WERI-Rb-1 (cell line): ENCODE measurements at regions not wholly inside any gene's neighbourhood (a gene's known extent, or its start where the extent isn't known, plus 50 kb on each side); places are given as distances from the start of the nearest gene placed in this dataset.

Source experiments
- DNase-seq: peaks from one replicate; pipeline ENCODE4 v3.0.0-alpha.2; 2020
- H3K27ac ChIP-seq: fragments of 250-450 bp; sonication (Bioruptor Pico); 2 replicates; pipeline ENCODE4 v1.5.1; 2020; ENCODE audit warnings: mild to moderate bottlenecking, moderate library complexity
- H3K27me3 ChIP-seq: fragments of 250-450 bp; sonication (Bioruptor Pico); 2 replicates; pipeline ENCODE4 v1.5.1; 2021; ENCODE audit warnings: mild to moderate bottlenecking, low read depth, moderate library complexity; ENCODE audit not compliant: insufficient read depth, severe bottlenecking
- H3K36me3 ChIP-seq: fragments of 250-450 bp; sonication (Bioruptor Pico); 2 replicates; pipeline ENCODE4 v1.5.1; 2020; ENCODE audit warnings: mild to moderate bottlenecking, moderate library complexity
- H3K4me3 ChIP-seq: 2 replicates; pipeline ENCODE4 v1.5.1; 2011; ENCODE audit warnings: low read depth, mild to moderate bottlenecking, control low read depth, low read length
- H3K9me3 ChIP-seq: fragments of 250-450 bp; sonication (Bioruptor Pico); 2 replicates; pipeline ENCODE4 v1.5.1; 2021; ENCODE audit warnings: mild to moderate bottlenecking, moderate library complexity; ENCODE audit not compliant: severe bottlenecking
- TF ChIP-seq, protein P1 (sequence below): IDR thresholded peaks from 2 replicates; pipeline ENCODE4 v1.5.1; 2011; ENCODE audit warnings: low read depth, mild to moderate bottlenecking, control low read depth, inconsistent platforms, low read length

DNA sequence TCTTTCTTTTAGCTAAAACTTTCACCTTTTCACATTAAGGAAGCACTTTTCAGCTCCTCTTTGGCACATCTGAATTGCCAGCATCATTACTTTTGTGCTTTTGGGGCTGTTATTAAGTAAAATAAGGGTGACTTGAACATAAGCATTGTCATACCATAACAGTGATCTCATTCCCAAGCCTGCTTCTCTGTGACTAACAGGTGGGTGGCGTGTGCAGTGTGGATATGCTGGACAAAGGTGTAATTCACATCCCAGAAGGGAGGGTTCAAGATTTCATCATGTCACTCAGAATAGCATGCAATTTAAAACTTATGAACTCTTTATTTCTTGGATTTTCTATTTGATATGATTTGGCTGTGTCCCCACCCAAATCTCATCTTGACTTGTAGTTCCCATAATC lies 517.4 kb upstream of the MKI67 start:
- H3K9me3 ChIP-seq: no peaks in the 10 kb centered on the region
- H3K27ac ChIP-seq: no peak overlapping the region
- DNase-seq: no peak
- H3K4me3 ChIP-seq: no peak overlapping the region
- TF ChIP-seq, protein P1, sequence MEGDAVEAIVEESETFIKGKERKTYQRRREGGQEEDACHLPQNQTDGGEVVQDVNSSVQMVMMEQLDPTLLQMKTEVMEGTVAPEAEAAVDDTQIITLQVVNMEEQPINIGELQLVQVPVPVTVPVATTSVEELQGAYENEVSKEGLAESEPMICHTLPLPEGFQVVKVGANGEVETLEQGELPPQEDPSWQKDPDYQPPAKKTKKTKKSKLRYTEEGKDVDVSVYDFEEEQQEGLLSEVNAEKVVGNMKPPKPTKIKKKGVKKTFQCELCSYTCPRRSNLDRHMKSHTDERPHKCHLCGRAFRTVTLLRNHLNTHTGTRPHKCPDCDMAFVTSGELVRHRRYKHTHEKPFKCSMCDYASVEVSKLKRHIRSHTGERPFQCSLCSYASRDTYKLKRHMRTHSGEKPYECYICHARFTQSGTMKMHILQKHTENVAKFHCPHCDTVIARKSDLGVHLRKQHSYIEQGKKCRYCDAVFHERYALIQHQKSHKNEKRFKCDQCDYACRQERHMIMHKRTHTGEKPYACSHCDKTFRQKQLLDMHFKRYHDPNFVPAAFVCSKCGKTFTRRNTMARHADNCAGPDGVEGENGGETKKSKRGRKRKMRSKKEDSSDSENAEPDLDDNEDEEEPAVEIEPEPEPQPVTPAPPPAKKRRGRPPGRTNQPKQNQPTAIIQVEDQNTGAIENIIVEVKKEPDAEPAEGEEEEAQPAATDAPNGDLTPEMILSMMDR: no peak
- H3K36me3 ChIP-seq: no peaks in the 10 kb centered on the region
- no peaks in the 10 kb centered on the region for H3K27me3 ChIP-seq

- DNase-seq: no peak
- Histone ChIP-seq H3K27me3 (no peaks in the 10 kb centered on the region), H3K36me3 (no peaks in the 10 kb centered on the region), H3K9me3 (no peaks in the 10 kb centered on the region), H3K4me3 (no peak overlapping the region), H3K27ac (no peak overlapping the region)
- TF ChIP-seq, protein P1: no peak
Measured at GRCh38 chr10:128645486-128645885, 519.3 kb upstream of the MKI67 start.

DNA sequence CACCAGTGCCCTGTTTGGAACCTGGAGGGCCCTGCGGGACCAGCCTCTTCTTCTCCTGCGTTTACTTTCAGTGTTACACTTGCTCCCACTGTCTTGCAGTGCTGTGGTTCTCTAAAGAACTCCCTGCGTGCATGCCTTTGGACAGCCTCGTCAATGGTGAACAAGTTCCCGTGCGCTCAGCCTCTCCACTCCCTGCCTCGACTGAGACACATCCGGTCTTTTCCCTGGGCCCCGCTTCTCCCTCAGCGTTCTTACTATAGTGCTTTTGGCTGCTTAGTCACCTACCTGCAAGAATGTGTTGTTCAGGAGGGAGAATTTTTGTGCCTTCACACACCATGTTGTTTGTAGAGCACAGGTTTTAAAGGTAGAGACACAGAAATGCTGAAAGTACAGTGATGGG lies 520.7 kb upstream of the MKI67 start:
- H3K27ac ChIP-seq: no peak overlapping the region
- H3K9me3 ChIP-seq: no peaks in the 10 kb centered on the region
- TF ChIP-seq, protein P1: no peak
- no peaks in the 10 kb centered on the region for H3K27me3 ChIP-seq
- H3K4me3 ChIP-seq: no peak overlapping the region
- DNase-seq: no peak
- H3K36me3 ChIP-seq: no peaks in the 10 kb centered on the region

DNA sequence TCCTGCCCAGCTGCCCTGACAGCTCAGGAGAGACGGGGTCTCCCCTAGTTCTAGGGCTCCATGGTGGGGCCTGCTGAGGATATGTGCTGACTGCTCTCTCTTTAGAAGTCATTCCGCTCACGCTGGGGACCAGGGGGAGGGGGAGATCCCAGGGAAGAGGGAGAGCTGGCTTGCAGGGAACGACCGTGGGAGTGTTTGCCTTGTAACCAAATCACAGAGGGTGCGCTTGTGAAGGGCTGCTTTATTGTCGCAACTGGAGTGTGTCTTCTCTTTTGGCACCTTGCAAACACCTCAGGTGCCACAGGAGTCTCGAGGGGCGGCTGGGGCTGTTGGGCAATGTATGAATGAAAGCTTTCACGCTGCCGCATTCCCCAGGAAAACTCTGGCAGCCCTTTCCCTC lies 531.3 kb upstream of the MKI67 start:
- H3K9me3 ChIP-seq: no peaks in the 10 kb centered on the region
- no peak overlapping the region for H3K27ac ChIP-seq
- TF ChIP-seq, protein P1: no peak
- H3K4me3 ChIP-seq: no peak overlapping the region
- no peaks in the 10 kb centered on the region for H3K36me3 ChIP-seq
- no peak for DNase-seq
- no peaks in the 10 kb centered on the region for H3K27me3 ChIP-seq

- Histone ChIP-seq H3K4me3 (no peak overlapping the region), H3K9me3 (no peaks in the 10 kb centered on the region), H3K27ac (no peak overlapping the region), H3K27me3 (no peaks in the 10 kb centered on the region), H3K36me3 (no peaks in the 10 kb centered on the region)
- DNase-seq: no peak
- TF ChIP-seq, protein P1: no peak
Measured at GRCh38 chr10:128660726-128661125, 534.5 kb upstream of the MKI67 start.

DNA sequence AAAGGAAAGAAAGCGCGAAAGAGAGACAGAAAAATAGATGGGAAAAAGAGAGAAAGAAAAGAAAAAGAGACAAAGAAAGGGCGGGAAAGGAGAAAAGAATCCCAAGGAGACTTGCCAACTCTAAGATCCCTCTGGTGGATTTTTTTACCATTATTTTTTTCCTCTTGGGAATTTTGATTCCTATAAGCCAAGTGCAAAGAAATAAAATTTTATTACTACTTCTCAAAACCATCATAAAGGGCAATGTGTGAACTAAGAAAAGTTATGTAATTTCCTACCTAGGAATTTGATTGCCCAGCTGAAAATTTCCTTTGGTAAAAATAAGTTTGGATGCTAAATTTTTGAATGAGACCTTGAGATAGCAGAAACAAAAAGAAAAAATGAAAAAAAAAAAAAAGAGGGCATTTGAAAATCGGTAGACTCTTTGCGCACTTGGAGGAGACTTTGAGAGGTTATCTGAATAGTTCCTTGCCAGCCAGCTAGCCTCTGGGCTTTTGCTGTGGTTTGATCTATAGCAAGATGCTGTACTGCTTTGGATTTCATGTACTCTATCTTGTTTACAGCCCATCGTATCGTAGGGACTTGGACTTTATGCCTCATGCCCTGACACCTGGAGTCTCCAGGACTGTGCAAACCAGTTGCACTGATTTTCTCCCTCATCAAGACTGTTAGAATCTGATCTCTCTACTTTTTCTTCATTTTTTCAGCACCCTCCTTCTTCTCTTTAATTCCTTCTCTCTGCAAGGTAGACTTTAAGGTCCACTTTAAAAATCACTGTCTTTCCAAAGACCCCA lies 535.4 kb upstream of the MKI67 start:
- no peak for DNase-seq
- TF ChIP-seq, protein P1: no peak
- H3K9me3 ChIP-seq: no peaks in the 10 kb centered on the region

More for the DNA sequence above, 535.4 kb upstream of the MKI67 start:
- Histone ChIP-seq H3K4me3 (no peak overlapping the region), H3K27me3 (no peaks in the 10 kb centered on the region), H3K27ac (no peak overlapping the region), H3K36me3 (no peaks in the 10 kb centered on the region)
